ENCODE measurements at regions not wholly inside any gene's neighbourhood (a gene's known extent, or its start where the extent isn't known, plus 50 kb on each side); places are given as distances from the start of the nearest gene placed in this dataset.
"Not testable (repeated sequence)": the region's sequence is repeated elsewhere in the genome, so short reads cannot be mapped to it uniquely, and the experiment has no call there.

DNA sequence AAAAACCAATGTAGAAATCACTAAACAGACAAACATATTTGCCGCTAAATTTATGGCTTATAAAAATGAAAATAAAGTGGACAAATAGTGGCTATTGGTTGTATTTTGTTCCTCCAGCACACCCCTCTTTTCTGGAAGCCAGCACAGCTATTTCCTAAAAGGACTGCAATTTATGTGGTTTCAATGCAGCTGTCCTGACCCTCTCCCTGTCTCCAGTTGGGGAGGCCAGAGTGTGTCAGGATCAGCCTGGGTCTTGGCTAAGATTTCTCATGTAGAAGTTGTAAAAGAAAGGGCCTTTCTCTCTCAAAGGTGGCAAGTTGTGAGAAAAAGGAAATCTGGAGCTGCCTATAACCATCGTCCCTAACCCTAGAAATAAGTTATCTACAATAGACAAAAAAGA lies 165.6 kb downstream of the ALDH8A1 start:
- DNase-seq = no peak

DNA sequence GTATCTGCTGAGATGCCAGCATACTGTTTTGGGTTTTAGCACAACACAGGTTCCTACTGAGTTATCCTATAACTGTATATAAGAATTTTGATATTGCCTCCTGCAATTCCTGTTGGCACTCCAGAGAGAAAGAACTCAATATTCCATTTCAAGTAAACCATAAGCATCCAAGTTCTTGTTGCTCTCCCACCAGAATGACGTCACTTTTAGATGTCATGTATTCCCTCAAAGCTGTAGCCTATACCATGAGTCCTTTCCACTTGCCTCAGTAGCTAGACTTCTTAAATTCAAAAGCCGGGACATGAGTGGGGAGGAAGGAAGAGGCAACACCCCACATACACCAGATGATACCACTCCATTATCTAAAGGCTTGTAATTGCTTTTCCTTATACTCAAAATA lies 171.5 kb downstream of the ALDH8A1 start:
- DNase-seq = no peak

DNA sequence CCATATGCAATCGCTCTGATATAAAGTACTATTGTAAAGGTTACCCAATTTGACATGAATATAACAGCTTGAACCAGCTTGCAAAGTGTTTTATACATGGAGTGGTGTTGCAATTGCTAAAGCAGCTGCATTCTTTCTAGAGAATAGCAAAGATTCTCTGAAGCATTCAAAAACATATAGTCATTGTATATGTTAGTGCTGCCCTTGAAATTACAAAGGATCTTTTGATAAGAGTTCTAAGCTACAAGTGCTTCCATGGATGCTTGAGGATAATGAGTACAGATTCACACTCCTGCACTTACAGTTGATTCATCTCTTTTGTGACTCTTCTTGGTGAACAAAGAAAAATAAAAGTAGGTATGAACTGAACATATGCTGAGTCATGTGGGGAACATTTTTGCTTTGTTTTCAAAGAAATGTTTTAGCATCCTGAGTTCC lies 175.7 kb downstream of the ALDH8A1 start:
- DNase-seq = no peak

DNA sequence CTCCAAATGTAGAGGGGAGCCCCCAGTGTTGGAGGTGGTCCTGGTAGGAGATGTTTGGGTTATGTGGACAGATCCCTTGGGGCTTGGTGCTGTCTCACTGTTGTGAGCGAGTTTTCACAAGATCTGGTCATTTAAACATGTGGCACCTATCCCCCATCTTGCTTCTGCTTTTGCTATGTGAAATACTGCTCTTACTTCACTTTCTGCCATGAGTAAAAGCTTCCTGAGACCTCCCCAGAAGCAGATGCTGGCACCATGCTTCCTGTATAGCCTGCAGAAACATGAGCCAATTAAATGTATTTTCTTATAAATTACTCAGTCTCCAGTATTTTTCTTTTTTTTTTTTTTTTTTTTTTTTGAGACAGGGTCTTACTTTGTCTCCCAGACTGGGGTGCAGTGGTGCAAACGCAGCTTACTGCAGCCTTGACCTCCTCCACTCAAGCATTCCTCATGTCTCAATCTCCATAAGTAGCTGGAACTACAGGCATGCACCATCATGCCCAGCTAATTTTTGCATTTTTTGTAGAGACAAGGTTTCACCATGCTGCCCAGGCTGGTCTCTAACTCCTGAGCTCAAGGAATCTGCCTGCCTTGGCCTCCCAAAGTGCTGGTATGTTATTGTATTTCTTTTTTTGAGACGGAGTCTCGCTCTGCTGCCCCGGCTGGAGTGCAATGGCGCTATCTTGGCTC lies 177.1 kb downstream of the ALDH8A1 start:
- no peak for DNase-seq

DNA sequence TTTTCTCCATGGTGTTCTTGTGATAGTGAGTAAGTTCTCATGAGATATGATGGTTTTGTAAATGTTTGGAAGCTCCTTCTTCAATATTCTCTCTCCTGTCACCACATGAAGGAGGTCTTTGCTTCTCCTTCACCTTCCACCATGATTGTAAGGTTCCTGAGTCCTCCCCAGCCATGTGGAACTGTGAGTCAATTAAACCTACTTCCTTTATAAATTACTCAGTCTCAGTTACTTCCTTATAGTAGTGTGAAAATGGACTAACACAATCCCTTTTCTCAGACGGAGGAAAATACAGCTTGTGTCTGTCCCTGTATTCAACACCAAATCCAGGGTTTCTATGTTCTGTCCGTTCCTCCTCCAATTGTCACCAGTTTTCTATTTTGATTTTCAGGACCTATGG lies 181.0 kb downstream of the ALDH8A1 start:
- no peak for DNase-seq

DNA sequence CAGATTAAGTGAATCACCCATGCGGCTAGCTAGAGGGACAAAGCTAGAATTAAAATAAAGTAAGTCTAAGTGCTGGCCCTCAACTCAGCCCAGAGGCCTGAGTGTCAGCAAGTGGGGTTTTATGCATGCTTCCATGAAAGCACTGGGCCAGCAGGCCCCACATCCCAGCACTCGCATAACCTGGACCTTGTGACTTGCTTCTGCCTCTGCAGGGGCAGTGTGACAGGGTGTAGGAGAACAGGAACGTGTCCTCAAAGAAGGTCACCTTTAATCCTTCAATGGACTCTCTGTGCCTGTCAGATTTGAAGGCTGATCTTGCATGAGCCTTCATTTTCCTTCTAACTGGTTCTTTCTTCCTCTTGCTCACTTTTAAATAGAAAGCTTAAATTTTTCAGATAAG lies 183.4 kb downstream of the ALDH8A1 start:
- no peak for DNase-seq

DNA sequence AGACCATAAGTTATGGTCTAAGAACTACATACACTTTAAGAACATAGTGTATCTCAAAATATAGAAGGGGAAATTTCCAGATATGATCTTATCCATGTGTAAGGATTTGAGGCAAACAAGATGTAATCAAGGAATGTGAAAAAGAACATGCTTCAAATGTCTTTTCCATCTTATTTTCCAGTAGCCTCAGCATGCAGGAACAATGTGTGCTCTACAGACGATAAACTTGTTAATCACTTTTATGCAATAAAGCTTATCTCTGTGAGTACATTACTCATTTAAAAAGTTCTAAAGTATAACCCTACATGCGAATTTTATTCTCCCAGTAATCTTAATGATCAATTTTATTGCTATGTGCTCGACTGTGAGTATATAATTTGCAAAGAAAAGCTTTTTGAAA lies 185.2 kb downstream of the ALDH8A1 start:
- no peak for DNase-seq

DNA sequence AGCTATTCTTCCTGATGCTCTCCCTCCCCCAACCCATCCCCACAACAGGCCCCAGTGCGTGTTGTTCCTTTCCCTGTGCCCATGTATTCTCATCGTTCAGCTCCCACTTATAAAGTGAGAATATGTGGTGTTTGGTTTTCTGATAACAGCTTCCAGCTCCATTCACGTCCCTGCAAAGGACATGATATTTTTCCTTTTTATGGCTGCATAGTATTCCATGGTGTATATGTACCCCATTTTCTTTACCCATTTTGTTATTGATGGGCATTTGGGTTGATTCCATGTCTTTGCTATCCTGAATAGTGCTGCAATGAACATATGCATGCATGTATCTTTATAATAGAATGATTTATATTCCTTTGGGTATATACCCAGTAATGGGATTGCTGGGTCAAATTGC lies 186.3 kb downstream of the ALDH8A1 start:
- not testable (repeated sequence) for DNase-seq

DNA sequence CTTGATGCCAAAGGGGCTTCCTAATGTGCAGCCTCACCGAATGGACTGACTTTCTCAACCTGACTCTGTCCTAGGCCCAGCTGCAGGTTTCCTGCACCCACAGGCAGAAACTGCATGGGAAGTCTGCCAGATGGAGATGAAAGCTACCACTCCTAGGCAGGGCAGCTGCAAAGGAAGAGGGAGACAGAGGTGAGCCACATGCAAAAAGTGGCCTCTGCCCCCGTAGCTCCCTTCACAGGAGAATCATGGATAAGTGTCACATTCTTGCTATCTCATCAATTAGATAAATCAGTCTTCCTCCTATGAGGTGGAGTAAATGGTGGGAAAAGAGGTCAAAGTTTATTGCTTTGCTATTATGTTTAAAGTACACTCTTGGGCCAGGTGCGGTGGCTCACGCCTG lies 191.3 kb downstream of the ALDH8A1 start:
- DNase-seq = no peak

DNA sequence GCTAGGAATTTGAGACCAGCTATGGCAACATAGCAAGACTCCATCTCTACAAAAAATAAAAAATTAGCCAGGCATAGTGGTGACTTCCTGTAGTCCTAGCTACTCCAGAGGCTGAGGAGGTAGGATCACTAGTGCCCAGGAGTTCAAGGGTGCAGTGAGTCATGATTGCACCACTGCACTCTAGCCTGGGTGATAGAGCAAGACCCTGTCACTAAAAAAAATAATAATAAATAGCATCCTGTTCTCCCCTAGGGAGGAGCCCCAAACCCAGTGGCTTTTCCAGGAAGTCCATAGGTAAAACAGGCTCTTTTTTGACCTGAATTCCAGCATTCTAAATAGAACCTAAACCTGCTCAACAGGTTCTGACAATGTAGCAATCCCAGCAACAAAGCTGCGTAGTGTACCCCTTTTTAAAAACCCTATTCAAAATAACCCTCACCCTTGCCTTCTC lies 192.0 kb downstream of the ALDH8A1 start:
- DNase-seq = no peak

DNA sequence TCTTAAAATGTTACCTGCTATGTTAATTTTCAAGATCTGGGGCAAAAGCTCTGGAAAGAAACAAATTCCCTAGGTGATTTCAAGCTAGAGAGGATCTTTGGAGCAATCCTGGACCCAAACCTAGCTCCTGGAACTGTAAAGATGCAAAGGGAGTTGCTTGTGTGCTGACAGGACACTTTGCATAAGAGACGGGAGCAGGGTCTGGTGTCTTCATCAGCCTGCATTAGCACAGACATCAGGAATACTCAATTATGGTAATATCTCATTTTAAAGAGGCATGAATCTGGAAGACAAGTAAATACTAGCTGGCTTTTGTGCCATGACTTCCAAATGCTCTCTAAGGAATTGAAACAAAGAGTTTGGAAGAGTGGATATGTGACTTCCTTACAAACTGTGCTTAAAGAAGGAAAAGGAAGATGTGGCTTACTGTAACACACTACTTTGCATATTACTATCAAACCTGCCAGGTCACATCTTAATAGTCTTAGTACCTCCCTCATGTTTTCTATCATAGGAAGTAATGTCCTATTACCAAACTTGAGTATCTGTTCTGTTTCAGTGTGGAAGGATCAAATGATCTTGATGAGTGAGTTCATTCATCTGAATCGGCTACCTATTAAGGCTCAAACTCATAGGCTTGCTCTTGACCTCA lies 193.4 kb downstream of the ALDH8A1 start:
- no peak for DNase-seq

DNA sequence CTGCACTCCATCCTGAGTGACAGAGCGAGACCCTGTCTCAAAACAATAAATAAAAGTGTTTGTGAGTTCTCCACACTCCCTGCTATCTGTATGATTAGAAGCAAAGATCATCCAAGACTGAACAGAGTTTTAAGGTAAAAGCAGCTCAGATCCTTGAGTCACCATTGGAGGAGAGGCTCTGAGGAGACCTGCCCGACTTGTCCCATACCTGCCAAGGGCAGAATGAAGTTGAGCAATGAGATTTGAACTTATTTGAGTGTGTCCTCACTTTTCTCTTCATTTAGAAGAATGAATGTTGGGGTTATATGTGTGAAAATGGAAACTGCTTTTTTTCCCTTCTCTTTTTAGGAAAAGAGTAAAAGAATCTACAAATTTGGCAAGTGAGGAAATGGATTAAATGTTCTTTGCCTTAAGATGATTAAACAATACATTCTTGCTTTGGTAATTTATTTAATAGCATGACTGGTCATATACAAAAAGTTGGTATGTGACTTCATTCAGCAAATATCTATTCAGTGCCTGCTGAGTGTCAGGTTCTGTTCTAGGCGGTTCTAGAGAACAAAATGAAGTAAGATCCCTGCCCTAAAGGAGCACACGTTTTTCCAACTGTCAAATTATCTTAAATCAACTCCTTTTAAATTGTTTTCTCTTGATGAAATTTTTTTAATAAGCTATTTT lies 195.7 kb downstream of the ALDH8A1 start:
- DNase-seq = no peak

DNA sequence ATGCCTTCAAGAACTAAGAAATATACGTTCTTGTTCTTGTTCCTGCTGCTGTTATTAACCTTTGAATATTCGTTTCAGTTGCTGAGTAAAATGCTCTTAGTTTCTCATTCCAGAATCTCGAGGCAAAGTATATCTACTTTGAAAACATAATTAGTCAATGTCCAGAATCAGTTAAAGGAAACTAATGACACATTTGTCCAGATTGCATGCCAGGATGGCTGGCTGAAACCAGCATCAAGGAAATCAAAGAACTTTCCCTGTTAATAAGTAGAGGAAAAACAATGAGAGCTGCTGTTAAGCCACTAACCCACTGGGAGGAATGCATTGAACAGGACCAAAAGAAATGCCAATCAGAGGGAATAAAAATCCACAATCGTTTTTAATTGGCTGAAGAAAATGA lies 196.9 kb downstream of the ALDH8A1 start:
- no peak for DNase-seq

DNA sequence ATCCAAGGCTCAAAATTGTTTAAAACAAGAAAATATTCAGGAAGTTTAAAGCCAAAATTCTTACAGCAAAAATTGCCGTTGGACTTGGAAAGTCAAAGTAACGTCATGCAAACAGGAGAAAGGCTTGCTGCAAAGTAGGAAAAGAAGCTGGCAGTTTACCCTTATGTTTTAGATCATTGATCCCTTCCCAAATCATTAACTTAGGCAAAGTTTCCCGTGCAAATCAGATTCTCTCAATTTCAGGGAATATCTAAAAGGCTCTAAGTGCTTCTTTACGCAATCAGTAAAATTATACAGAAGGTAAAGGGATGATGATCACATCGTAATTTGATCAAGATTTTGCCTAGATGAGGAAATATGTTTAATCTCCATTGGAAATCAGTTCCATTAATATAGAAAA lies 197.5 kb downstream of the ALDH8A1 start:
- DNase-seq = no peak

DNA sequence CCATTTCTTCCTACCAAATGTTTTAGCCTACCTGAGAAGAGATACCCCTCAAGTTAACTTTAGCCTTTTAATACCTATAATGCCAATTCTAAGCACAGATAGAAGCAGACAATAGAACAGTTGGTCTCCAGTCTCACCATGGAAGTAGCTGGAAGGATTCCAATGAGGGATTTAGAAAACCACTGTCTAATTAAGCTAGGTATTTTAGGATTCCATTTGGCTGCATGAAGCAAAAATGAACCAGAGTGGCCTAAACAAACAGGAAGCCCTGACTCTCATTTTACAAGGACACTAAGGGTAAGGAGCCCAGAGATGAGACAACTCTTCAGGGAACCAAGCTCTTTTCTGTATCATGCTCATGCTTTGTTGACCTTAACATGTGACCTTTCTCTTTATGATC lies 199.2 kb downstream of the ALDH8A1 start:
- DNase-seq = peak; percentile 46

DNA sequence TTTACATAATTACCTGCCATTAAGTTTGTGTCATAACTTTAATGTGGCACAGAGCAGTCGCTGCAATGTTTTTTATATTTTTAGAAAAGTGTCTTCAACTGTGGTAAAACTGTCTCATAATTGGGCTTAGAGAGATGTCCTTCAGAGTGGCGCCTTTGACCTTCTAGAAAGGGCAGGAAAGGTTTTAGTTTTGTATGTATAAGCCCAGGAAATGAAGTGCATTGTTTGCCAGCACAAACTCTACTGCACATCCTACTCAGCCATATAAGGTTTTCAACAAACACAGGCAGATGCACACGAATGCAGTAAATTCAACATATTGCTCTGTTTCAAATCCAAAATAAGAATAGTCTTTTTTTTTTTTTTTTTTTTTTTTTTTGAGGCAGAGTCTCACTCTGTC lies 201.4 kb downstream of the ALDH8A1 start:
- DNase-seq = no peak

DNA sequence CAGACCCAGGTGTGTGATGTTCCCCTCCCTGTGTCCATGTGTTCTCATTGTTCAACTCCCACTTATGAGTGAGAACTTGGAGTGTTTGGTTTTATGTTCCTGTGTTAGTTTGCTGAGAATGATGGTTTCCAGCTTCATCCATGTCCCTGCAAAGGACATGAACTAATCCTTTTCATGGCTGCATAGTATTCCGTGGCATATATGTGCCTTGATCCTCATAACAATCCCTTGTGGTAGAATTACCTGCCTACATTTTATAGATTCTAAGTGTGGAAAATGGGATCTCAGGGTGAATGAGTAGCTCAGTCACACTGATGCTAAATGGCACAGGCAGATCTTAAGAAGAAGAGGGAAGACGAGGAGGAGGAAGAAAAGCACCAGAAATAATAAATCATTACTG lies 202.7 kb downstream of the ALDH8A1 start:
- not testable (repeated sequence) for DNase-seq

DNA sequence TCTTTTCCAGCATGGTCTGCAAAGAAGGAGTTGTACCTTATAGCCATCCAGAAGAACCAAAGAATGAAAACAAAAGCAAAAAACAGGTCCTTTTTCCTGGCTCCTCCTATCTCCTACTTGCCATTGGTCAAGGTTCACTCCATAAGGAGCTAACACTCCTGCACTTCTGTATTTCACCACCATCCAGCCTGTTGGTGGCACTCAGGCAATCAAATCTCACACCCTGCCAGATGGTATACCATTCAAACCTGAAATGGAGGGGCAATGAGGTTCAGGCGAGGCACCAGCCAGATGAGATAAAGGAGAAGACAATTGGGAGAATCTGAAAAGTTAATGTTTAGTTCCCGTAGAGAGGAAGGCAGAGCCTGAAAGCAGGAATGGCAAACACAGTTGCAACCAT lies 203.8 kb downstream of the ALDH8A1 start:
- no peak for DNase-seq

DNA sequence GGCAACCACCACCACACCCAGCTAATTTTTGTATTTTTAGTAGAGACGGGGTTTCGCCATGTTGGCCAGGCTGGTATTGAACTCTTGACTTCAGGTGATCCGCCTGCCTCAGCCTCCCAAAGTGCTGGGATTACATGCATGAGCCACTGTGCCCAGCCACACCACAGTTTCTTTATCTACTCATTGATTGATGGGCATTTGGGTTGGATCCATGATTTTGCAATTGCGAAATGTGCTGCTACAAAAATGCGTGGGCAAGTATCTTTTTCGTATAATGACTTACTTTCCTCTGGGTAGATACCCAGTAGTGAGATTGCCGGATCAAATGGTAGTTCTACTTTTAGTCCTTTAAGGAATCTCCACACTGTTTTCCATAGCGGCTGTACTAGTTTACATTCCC lies 204.7 kb downstream of the ALDH8A1 start:
- DNase-seq = not testable (repeated sequence)

DNA sequence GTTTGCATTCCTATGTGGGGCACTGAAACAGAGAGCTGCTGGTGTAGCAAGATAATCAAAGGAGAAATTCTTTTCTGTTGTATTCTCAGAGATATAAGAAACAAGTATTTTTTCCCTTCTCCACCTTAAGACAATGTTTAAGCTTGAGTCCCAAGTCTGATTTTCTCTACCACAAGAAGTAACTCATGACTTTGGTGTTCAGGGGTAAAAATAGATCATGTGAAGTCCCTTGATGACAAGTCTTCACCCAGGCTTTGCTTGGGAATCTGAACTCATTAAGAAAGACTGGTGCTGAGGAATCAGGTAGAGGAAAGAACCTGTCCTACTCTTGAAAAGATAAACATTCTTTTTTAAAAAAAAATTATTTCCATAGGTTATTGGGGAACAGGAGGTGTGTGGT lies 205.6 kb downstream of the ALDH8A1 start:
- no peak for DNase-seq

DNA sequence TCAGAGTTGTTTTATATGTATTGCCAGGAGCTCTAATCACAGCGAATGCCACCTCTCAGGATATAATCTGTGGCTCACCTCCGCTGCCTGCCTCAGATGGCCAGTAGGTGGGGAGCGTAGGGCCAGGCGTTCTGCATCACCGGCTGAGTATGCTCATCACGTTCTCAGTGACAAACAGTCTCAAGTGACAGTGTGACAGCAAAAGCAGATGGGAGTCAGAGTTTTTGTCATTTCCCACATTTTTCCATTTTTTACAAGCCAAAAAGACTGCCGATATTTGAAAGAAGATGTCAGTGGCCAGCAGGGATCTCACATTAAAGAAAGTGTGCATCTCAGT lies 208.7 kb downstream of the ALDH8A1 start:
- no peak for DNase-seq

DNA sequence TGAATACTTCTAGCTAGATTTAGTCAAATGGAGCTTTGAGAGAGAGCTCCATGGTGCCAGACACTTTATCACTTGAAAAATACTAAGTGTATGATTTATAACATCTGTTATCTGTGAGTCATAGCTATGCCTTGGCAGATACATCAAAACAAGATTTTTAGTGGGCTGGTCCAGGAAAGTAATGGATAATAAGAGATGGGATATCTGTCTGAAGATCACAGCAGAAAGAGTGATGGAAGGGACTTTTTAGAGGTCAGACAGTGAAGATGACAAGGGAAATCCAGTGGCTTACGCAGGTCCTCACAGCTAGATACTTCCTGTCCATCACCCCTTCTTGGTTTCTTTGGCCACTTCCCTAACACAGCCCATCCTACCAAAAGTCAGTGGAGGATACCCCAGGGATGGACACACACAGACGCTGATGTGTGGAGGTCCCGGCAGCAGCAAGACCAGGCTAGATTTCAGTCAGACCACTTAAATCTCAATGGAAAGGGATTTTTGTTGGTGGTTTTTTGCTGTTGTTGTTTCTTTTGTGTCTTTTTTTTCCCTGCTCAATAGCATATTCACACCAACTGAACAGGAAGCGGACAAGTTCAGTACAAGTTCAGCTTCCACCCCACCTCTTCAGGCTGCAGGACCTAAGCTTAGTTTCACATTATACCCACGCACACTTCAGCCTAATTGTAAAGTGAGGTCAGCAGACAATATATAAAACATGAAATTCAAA lies 209.3 kb downstream of the ALDH8A1 start:
- no peak for DNase-seq

DNA sequence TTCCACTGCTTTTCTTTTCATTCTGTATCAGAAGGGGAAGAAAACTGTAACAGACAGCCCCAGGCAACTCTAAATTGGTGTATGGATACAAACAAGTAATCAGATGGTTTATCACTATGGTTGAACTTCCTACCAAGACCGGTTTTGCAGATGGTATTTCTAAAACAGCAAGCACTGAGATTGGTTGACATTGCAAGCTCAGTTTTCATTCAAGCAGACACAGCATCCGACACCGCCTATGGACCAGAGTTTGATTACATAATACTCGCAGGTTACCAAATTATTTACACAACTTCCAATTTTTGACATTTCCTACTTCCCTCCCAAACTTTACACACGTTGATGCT lies 209.9 kb downstream of the ALDH8A1 start:
- no peak for DNase-seq

All from NCI-H1694 treated with DMSO at 0.1 percent for 48 hours (cell line).